G401 (cell line): ENCODE measurements at regions not wholly inside any gene's neighbourhood (a gene's known extent, or its start where the extent isn't known, plus 50 kb on each side); places are given as distances from the start of the nearest gene placed in this dataset.
A peak's percentile ranks its signal among the peaks of the same experiment; 100 is the strongest.
"Not testable (repeated sequence)": the region's sequence is repeated elsewhere in the genome, so short reads cannot be mapped to it uniquely, and the experiment has no call there.

ENCODE experiments used
- DNase-seq: peaks from one replicate; pipeline ENCODE4 v3.0.0-alpha.2; 2015; ENCODE audit warnings: low spot score
- in situ Hi-C: cut with HindIII; loops from 2 replicates; pipeline ENCODE4 v1.10.0; 2016; ENCODE audit warnings: low sequenced_read_pairs, mixed read lengths

GRCh38 chr15:79641841-79642240 lies 209.7 kb downstream of the MINAR1 start:
- in situ Hi-C loops: no loop called here
- no peak for DNase-seq

GRCh38 chr15:79643393-79643792 lies 211.3 kb downstream of the MINAR1 start:
- in situ Hi-C loops: no loop called here
- DNase-seq: no peak

DNA sequence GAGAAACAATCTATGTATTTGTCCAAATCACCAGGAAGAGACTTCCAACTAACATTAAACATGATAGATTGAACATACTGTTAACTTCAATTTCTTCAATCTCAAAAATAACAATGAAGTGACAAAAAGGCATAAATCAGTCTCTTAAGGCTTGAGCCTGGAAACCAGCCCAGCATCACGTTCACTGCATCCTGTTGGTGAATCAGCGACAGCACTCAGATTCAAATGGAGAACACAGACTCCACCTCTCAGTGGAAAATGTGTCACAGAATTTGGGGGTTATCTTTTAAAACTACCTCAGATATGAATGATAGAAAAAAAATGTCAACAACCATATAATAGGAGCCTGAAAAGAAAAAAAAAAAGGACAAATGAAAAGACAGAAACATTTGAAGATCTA lies 212.0 kb downstream of the MINAR1 start:
- in situ Hi-C loops: no loop called here
- DNase-seq: no peak

GRCh38 chr15:79652972-79653371 lies 220.8 kb downstream of the MINAR1 start:
- DNase-seq, in situ Hi-C loops: not testable (repeated sequence)

- DNase-seq: no peak
These were observed 221.4 kb downstream of the MINAR1 start for GRCh38 chr15:79653533-79653932.

DNA sequence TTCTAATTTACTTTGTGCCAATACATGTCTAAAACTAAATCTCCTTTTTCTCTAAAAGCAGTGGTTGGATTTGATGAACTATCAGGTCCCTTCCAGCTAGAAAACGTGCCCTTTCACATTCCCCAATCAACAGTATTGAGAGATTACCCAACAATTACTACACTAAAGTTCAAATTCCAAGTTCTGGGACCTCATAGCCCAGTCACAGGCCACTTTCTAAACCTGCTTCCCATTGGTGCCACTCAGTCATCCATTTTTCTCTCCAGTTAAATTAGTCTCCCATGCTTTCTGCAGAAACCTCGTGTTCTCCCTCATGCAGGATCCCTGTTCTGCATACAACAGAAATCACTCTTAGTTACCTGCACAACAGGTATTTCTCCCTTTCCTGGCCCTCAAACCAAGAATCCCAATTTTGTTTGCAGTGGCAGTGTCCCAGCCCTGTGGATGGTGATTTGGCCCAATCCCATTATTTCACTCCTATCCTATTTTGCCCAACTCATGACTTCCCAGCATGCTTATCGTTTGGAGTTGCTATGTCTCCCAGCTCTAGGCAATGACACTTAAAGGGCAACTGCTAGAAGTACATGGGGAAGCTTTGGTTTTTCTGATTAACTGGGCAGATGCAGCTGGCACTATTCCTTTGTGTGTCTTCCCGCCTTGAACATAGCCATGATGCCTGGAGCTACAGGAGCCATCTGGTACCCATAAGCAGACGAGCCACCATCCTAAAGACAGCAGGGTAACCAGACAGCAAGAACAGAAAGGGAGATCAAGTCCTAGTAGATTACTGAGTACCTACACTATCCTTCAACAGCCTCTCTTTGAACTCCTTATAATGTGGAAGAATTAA lies 224.2 kb downstream of the MINAR1 start:
- peak; percentile 16 for DNase-seq
- in situ Hi-C loops: no loop called here

More at GRCh38 chr15:79653533-79653932, 221.4 kb downstream of the MINAR1 start:
- in situ Hi-C loops: no loop called here

DNA sequence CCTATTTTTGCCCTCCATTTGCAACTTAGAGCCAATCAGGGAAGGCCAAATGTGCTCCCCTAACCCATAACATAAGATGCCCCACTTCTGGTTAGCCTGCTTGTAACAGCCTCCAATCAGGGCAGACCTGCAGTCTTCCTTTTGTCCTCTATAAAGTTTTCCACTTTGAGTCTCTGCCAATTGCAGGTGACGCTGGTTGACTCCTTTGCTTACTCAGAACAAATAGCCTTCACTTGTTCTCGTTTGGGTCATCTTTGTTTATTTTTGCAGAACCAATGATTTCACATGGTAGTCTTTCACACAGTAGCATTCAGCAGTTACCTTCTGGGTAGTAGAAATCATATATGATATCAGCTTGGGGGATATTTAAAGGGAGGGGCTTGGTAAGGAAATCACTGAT lies 225.6 kb downstream of the MINAR1 start:
- no peak for DNase-seq
- in situ Hi-C loops: no loop called here

- in situ Hi-C loops: no loop called here
- no peak for DNase-seq
These were observed 227.6 kb downstream of the MINAR1 start for GRCh38 chr15:79659691-79660090.

DNA sequence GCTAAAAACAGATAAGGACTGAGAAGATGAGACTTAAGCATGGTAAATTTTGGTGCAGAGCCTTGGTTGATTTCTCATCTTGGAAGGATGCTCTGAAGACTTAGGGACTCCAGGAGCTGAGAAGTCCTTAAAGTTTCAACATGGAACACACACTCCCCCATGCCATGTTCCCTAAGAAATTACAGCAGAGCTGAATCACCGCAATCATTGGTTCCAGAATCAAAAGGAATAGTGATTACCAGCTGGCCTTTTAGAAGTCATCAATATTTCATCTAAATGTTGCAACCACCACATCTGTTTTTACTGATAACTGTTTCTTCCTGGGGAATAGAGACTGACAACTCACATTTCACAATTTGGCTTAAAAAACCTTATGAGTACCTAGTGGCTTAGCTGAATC lies 229.3 kb downstream of the MINAR1 start:
- in situ Hi-C loops: no loop called here
- no peak for DNase-seq

DNA sequence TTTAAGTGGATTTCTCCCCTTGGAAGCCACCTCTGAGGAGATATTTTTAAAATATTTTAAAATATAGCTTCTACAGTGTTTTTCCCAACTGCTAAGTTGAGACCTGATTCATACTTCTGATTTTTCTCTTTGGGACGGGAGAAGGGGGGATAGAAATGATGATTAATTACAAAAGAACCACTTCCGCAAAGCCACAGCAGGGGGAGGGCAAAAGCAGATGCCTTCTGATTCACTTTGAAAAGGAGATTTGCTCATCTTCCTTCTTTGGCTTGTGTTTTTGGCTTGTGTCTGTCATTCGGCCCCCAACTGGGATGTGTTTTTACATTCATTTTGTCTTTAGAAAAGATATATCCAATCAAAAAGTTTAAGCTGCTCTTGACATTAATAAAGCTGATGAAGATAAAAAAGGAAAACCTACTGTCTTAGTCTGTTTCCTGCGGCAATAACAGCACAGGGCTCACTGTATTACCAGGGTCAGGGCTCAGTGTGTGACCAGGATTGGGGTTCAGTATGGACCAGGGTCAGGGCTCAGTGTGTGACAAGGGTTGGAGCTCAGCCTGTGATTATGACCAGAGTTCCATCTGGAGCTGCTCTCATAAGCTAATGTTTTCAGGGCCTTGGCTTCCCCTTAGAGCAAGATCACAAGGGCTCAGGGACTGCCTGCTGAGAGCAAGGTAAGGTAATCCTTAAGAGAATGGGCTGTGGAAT lies 223.2 kb downstream of the MTHFS start:
- peak; percentile 36 for DNase-seq
- in situ Hi-C loops: no loop called here

DNA sequence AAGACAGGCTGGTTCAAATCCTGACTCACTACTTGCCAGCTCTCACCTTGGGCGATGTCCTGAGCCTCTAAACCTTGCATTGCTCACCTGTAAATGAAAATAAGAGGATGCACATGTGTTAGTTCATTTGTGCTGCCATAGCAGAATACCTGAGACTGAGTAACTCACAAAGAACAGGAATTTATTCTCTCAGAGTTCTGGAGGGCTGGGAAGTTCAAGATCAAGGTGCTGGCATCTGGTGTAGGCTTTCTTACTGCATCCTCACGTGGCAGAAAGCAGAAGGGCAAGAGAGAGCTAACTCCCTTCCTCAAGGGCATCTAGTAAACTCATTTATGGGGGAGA lies 222.7 kb downstream of the MTHFS start:
- DNase-seq: no peak
- in situ Hi-C loops: no loop called here

GRCh38 chr15:79675982-79676381 lies 220.8 kb downstream of the MTHFS start:
- DNase-seq: no peak
- in situ Hi-C loops: no loop called here

DNA sequence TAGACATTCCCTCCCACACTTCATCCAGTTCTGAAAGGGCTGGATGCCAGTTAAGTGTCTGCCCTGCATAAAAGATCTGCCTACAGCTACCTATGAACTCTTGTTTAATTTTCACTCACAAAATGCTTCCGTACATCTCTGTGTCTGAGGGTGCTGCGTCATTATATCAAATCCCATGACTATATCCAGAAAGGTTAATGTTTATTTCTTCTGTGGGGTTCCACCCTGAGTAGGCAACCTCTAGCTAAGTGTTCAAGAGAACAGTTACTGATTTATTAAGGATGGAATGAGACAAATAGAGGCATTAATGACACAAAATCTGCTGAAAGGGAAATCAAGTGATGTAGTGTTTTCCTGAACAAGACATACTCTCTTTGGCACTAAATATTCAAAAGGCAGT lies 220.2 kb downstream of the MTHFS start:
- in situ Hi-C loops: no loop called here
- no peak for DNase-seq

DNA sequence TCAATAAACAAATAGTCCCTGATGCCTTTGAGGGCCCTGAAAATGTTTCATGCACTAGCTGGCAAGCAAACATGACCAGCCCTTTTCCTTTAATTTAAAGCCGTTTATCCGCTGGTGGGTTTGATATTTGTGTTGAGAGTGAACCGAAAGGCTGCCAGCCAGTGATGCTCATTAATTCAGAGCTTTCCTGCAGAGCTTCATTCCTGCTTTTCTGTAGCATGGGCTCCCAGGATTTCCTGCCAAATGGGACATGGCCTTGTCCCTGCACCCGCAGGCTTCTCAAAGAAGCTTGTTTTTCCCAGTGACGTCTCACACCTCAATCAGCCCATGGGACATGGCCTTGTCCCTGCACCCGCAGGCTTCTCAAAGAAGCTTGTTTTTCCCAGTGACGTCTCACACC lies 219.6 kb downstream of the MTHFS start:
- DNase-seq: no peak
- in situ Hi-C loops: no loop called here

GRCh38 chr15:79678032-79678701 lies 218.6 kb downstream of the MTHFS start:
- in situ Hi-C loops: no loop called here
- DNase-seq: no peak

- in situ Hi-C loops: no loop called here
- no peak for DNase-seq
These were observed 216.1 kb downstream of the MTHFS start for GRCh38 chr15:79680720-79681119.

DNA sequence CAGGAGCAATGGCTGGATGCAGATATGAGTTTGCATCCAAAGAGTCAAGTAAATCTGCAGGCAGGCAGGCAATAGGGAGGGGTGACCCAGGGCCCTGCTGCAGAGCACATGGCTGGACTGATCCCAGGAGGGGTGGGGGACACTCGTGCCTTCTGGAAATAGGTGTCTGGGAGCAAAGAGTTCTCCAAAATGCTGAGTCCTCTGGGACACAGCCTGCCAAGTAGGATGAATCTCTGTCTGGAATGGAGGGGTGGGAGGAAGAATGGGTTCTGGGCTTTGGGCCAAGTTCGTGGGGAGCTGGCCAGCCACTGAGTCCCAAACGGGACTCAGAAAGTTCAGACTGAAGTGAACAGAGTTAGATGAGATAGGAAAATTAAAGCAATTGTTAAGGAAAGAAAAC lies 214.5 kb downstream of the MTHFS start:
- peak; percentile 19 for DNase-seq
- in situ Hi-C loops: no loop called here

DNA sequence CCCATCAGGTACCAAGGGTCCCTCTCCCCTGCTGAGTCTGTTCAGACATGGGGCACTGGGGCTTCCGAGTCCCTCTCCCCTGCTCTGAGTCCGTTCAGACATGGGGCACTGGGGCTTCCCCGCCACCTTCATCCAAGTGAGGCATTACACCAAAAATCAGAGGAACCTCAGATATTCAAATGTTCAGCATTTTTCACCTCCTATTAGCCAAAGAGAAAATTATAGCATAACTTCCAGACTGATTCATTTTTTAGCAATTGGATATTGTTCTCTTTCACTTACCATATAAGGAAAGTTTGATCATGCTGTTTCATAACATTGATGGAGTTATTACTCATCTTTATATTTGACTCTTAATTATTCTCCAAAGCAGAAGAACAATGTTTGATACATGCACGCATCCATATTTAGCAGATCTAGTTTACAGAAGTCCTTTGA lies 213.9 kb downstream of the MTHFS start:
- in situ Hi-C loops: no loop called here
- no peak for DNase-seq

- no peak for DNase-seq
- in situ Hi-C loops: no loop called here
These were observed 207.8 kb downstream of the MTHFS start for GRCh38 chr15:79689030-79689429.

GRCh38 chr15:79700951-79701480 lies 195.8 kb downstream of the MTHFS start:
- in situ Hi-C loops: no loop called here
- DNase-seq: no peak
